ENCODE measurements at regions not wholly inside any gene's neighbourhood (a gene's known extent, or its start where the extent isn't known, plus 50 kb on each side); places are given as distances from the start of the nearest gene placed in this dataset.
"Not testable (repeated sequence)": the region's sequence is repeated elsewhere in the genome, so short reads cannot be mapped to it uniquely, and the experiment has no call there.

DNA sequence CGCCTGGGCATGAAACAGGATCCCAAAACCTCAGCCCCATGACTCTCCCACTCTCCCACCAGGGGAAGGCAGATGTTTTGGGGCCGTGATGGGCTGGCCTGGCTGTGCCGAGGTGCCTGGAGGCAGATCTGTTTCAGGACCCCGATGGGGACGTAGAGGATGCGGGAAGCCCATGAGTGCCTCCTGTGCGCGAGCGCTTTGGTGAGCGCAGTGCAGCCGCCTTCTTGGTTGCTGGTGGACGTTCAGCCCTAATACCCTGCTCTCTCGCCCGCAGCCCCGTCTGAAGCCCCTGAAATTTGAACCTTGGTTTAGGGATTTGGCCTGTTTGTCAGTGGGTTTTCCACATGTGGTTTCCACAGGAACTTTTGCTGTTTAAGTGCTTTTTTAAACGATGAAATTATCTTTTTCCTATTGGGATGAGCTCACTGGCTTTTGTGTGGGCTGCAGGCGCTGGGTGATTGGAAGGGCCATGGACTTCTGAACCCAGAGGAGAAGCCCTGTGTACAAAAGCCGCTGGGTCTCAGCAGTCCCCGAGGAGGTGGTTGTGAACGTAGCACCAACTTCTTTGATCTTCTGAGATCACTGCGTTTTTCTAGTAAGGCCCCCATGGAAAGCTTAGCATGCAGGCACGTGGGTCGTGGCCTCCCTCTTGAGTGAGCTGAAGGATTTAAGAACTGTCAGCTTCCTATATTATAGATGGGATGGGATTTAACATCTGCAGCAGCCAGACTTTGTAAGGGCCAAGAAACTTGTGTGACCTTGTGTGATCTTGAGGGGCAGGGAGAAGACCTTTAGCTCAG lies 148.9 kb upstream of the ZNF469 start:
- H4K91ac ChIP-seq (ENCODE audit: low read length), result peak overlapping the region; percentile 98
- H2BK12ac ChIP-seq (ENCODE audit: low read length in 2 of 2), result peak overlapping the region; percentile 33 to 100
- peak overlapping the region; percentile 94 for H2BK120ac ChIP-seq (ENCODE audit: low read depth, low read length)
- 81% methylated on average over 21 of the region's 23 CpGs for WGBS
- not testable (repeated sequence) for H3K4me3 ChIP-seq (ENCODE audit: insufficient read depth in 1 of 2, low read depth in 1 of 2, low read length in 2 of 2); H3K4me2 ChIP-seq (ENCODE audit: low read length, poor library complexity, severe bottlenecking); H2AFZ ChIP-seq (ENCODE audit: low read depth, low read length); H3K9me3 ChIP-seq (ENCODE audit: control insufficient read depth, low read length); H2BK5ac ChIP-seq (ENCODE audit: low read depth, low read length, poor library complexity, severe bottlenecking); H3K36me3 ChIP-seq (ENCODE audit: control insufficient read depth in 1 of 2, insufficient read depth in 2 of 2, low read depth in 1 of 2, low read length in 2 of 2); H3K79me1 ChIP-seq (replicated peaks; ENCODE audit: low read length, poor library complexity, severe bottlenecking); H3K27me3 ChIP-seq (ENCODE audit: control insufficient read depth in 1 of 2, insufficient read depth in 1 of 2, low read length in 2 of 2); DNase-seq; H2AK5ac ChIP-seq (ENCODE audit: low read length, severe bottlenecking); H3K27ac ChIP-seq (ENCODE audit: low read length, poor library complexity, severe bottlenecking); H3K23ac ChIP-seq (ENCODE audit: low read length in 2 of 2)
- H3K18ac ChIP-seq (ENCODE audit: low read depth in 1 of 2, low read length in 2 of 2), result peak overlapping the region; percentile 89 to 100
- H3K9ac ChIP-seq (ENCODE audit: low read length), result peak overlapping the region; percentile 72
- H4K8ac ChIP-seq (ENCODE audit: low read length), result peak overlapping the region; percentile 90
- peak overlapping the region; percentile 28 for H2BK15ac ChIP-seq (ENCODE audit: low read depth, poor library complexity, severe bottlenecking)
- H3K14ac ChIP-seq (ENCODE audit: low read length in 2 of 2), result peak overlapping the region in 1 of 2 experiments; percentile 99
- H3K4ac ChIP-seq (ENCODE audit: low read depth in 1 of 2, low read length in 2 of 2), result peak overlapping the region; percentile 86 to 99
- peaks cover 18% of the 10 kb centered on the region for H3K4me1 ChIP-seq (ENCODE audit: control insufficient read depth, insufficient read depth, low read depth, low read length)

DNA sequence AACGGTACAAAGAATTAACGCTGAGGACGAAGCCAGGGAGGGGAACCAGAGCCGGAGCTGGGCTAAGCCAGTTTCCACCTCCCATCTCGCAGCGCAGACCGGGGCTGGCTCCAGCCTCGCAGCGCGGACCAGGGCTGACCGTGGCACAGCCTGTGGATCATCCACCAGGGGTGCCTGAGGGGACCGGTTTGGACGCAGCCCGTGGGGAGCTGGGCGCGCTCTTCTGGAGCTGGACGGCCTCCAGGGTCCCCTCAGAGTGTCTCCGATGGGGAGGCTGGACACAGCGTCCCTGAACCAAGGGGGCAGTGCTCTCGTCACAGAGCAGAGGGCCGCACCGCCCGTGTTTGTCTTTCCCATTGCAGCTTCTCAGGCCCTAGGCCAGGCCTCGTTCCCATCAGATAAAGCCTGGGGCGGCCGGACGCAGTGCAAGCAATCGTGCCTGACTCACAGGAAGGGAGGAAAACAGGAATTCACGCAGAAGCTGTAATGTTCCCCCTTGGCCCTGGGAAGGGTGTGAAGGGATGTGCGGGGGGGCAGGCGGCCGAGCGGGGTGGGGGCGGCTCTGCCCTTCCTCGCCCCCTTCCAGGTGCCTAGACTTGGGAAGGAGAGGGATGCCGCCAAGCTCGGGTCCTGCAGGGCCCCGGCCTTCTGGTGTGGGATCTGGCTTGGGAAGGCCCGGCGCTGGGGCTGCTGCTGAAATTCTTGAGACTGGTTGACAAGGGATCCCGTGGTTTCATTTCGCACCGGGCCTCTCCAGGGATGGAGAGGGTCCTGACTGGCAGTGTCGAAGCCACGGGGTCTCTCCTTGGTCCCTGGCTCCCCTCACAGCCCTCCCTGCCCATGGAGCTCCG lies 148.1 kb upstream of the ZNF469 start:
- H3K36me3 ChIP-seq (ENCODE audit: control insufficient read depth in 1 of 2, insufficient read depth in 2 of 2, low read depth in 1 of 2, low read length in 2 of 2); H2BK5ac ChIP-seq (ENCODE audit: low read depth, low read length, poor library complexity, severe bottlenecking); H2AK5ac ChIP-seq (ENCODE audit: low read length, severe bottlenecking); H2AFZ ChIP-seq (ENCODE audit: low read depth, low read length); H3K4me2 ChIP-seq (ENCODE audit: low read length, poor library complexity, severe bottlenecking); H3K27ac ChIP-seq (ENCODE audit: low read length, poor library complexity, severe bottlenecking); H3K27me3 ChIP-seq (ENCODE audit: control insufficient read depth in 1 of 2, insufficient read depth in 1 of 2, low read length in 2 of 2); H3K9me3 ChIP-seq (ENCODE audit: control insufficient read depth, low read length); H3K79me1 ChIP-seq (replicated peaks; ENCODE audit: low read length, poor library complexity, severe bottlenecking): not testable (repeated sequence)
- H2BK12ac ChIP-seq (ENCODE audit: low read length in 2 of 2), result peak overlapping the region; percentile 69 to 100
- WGBS, result 61% methylated on average over 22 of the region's 46 CpGs
- H2BK15ac ChIP-seq (ENCODE audit: low read depth, poor library complexity, severe bottlenecking), result peak overlapping the region; percentile 99
- peak overlapping the region in 1 of 2 experiments; percentile 99 for H3K14ac ChIP-seq (ENCODE audit: low read length in 2 of 2)
- peaks cover 18% of the 10 kb centered on the region for H3K4me1 ChIP-seq (ENCODE audit: control insufficient read depth, insufficient read depth, low read depth, low read length)
- peak overlapping the region; percentile 90 for H4K8ac ChIP-seq (ENCODE audit: low read length)
- peak overlapping the region in 1 of 2 experiments; percentile 37 for H3K4me3 ChIP-seq (ENCODE audit: insufficient read depth in 1 of 2, low read depth in 1 of 2, low read length in 2 of 2)
- peak overlapping the region; percentile 72 for H3K9ac ChIP-seq (ENCODE audit: low read length)
- peak overlapping the region; percentile 98 for H4K91ac ChIP-seq (ENCODE audit: low read length)
- peak; percentile 79 for DNase-seq
- peak overlapping the region; percentile 96 to 100 for H3K18ac ChIP-seq (ENCODE audit: low read depth in 1 of 2, low read length in 2 of 2)
- peak overlapping the region; percentile 95 to 99 for H3K4ac ChIP-seq (ENCODE audit: low read depth in 1 of 2, low read length in 2 of 2)
- peak overlapping the region in 1 of 2 experiments; percentile 69 for H3K23ac ChIP-seq (ENCODE audit: low read length in 2 of 2)
- H2BK120ac ChIP-seq (ENCODE audit: low read depth, low read length), result peak overlapping the region; percentile 94

DNA sequence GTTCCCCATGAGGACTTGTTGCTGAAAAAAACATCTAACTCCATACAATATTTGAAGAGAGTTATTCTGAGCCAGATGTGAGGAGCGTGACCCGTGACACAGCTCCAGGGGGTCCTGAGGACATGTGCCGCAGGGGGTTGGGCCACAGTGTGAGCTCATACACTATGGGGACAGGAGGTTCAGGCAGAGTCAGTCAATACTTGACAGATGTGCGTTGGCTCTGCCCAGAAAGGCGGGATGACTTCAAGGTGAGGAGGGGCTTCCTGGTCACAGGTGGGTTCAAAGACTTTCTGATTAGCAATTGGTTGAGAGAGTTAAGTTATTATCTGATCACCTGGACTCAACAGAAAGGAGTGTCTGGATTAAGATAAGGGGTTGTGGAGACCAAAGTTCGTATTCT lies 147.1 kb upstream of the ZNF469 start:
- Histone ChIP-seq H2BK120ac (ENCODE audit: low read depth, low read length) (peak overlapping the region; percentile 89), H3K14ac (ENCODE audit: low read length in 2 of 2) (peak overlapping the region in 1 of 2 experiments; percentile 30), H2BK12ac (ENCODE audit: low read length in 2 of 2) (peak overlapping the region; percentile 97 to 100), H3K4ac (ENCODE audit: low read depth in 1 of 2, low read length in 2 of 2) (peak overlapping the region; percentile 64 to 87), H3K18ac (ENCODE audit: low read depth in 1 of 2, low read length in 2 of 2) (peak overlapping the region; percentile 92 to 96), H3K4me1 (ENCODE audit: control insufficient read depth, insufficient read depth, low read depth, low read length) (peaks cover 22% of the 10 kb centered on the region), H4K8ac (ENCODE audit: low read length) (peak overlapping the region; percentile 98), H4K91ac (ENCODE audit: low read length) (peak overlapping the region; percentile 99)
- not testable (repeated sequence) for H3K9me3 ChIP-seq (ENCODE audit: control insufficient read depth, low read length); H2AFZ ChIP-seq (ENCODE audit: low read depth, low read length); DNase-seq; H3K9ac ChIP-seq (ENCODE audit: low read length); H2AK5ac ChIP-seq (ENCODE audit: low read length, severe bottlenecking); H3K27me3 ChIP-seq (ENCODE audit: control insufficient read depth in 1 of 2, insufficient read depth in 1 of 2, low read length in 2 of 2); H3K4me2 ChIP-seq (ENCODE audit: low read length, poor library complexity, severe bottlenecking); H3K36me3 ChIP-seq (ENCODE audit: control insufficient read depth in 1 of 2, insufficient read depth in 2 of 2, low read depth in 1 of 2, low read length in 2 of 2); H2BK15ac ChIP-seq (ENCODE audit: low read depth, poor library complexity, severe bottlenecking); H3K79me1 ChIP-seq (replicated peaks; ENCODE audit: low read length, poor library complexity, severe bottlenecking); H3K27ac ChIP-seq (ENCODE audit: low read length, poor library complexity, severe bottlenecking); H2BK5ac ChIP-seq (ENCODE audit: low read depth, low read length, poor library complexity, severe bottlenecking); H3K4me3 ChIP-seq (ENCODE audit: insufficient read depth in 1 of 2, low read depth in 1 of 2, low read length in 2 of 2); H3K23ac ChIP-seq (ENCODE audit: low read length in 2 of 2)
- 95% methylated on average over 5 of the region's 6 CpGs for WGBS

DNA sequence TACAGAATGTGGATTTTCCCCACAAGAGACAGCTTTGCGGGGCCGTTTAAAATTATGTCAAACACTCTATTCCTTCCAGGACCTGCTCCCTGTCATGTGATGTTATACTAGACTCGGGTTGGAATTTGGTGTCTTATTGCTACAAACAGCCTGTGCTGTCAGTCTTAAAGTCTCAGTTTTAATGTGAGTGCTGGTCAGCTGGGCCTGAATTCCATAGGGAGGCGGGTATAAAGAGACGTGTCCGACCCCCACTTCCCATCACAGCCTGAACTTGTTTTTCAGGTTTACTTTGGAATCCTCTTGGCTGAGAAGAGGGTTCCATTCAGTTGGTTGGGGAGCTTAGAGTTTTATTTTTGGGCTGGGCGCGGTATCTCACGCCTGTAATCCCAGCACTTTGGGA lies 146.5 kb upstream of the ZNF469 start:
- not testable (repeated sequence) for H2BK12ac ChIP-seq (ENCODE audit: low read length in 2 of 2); H4K91ac ChIP-seq (ENCODE audit: low read length); H3K27me3 ChIP-seq (ENCODE audit: control insufficient read depth in 1 of 2, insufficient read depth in 1 of 2, low read length in 2 of 2); H3K36me3 ChIP-seq (ENCODE audit: control insufficient read depth in 1 of 2, insufficient read depth in 2 of 2, low read depth in 1 of 2, low read length in 2 of 2); H2BK5ac ChIP-seq (ENCODE audit: low read depth, low read length, poor library complexity, severe bottlenecking); H3K27ac ChIP-seq (ENCODE audit: low read length, poor library complexity, severe bottlenecking); H3K14ac ChIP-seq (ENCODE audit: low read length in 2 of 2); H3K4me2 ChIP-seq (ENCODE audit: low read length, poor library complexity, severe bottlenecking); H3K9me3 ChIP-seq (ENCODE audit: control insufficient read depth, low read length); H3K23ac ChIP-seq (ENCODE audit: low read length in 2 of 2); H3K9ac ChIP-seq (ENCODE audit: low read length); H2AFZ ChIP-seq (ENCODE audit: low read depth, low read length); H3K79me1 ChIP-seq (replicated peaks; ENCODE audit: low read length, poor library complexity, severe bottlenecking); H3K4me3 ChIP-seq (ENCODE audit: insufficient read depth in 1 of 2, low read depth in 1 of 2, low read length in 2 of 2); H2AK5ac ChIP-seq (ENCODE audit: low read length, severe bottlenecking); H2BK15ac ChIP-seq (ENCODE audit: low read depth, poor library complexity, severe bottlenecking)
- peak overlapping the region; percentile 15 for H2BK120ac ChIP-seq (ENCODE audit: low read depth, low read length)
- H3K18ac ChIP-seq (ENCODE audit: low read depth in 1 of 2, low read length in 2 of 2), result peak overlapping the region in 1 of 2 experiments; percentile 62
- peak; percentile 32 for DNase-seq
- WGBS, result 26% methylated on average over 3 of the region's 9 CpGs
- H4K8ac ChIP-seq (ENCODE audit: low read length), result peak overlapping the region; percentile 49
- H3K4ac ChIP-seq (ENCODE audit: low read depth in 1 of 2, low read length in 2 of 2), result peak overlapping the region in 1 of 2 experiments; percentile 61
- H3K4me1 ChIP-seq (ENCODE audit: control insufficient read depth, insufficient read depth, low read depth, low read length), result peaks cover 23% of the 10 kb centered on the region
